ENCODE measurements at regions not wholly inside any gene's neighbourhood (a gene's known extent, or its start where the extent isn't known, plus 50 kb on each side); places are given as distances from the start of the nearest gene placed in this dataset.

DNA sequence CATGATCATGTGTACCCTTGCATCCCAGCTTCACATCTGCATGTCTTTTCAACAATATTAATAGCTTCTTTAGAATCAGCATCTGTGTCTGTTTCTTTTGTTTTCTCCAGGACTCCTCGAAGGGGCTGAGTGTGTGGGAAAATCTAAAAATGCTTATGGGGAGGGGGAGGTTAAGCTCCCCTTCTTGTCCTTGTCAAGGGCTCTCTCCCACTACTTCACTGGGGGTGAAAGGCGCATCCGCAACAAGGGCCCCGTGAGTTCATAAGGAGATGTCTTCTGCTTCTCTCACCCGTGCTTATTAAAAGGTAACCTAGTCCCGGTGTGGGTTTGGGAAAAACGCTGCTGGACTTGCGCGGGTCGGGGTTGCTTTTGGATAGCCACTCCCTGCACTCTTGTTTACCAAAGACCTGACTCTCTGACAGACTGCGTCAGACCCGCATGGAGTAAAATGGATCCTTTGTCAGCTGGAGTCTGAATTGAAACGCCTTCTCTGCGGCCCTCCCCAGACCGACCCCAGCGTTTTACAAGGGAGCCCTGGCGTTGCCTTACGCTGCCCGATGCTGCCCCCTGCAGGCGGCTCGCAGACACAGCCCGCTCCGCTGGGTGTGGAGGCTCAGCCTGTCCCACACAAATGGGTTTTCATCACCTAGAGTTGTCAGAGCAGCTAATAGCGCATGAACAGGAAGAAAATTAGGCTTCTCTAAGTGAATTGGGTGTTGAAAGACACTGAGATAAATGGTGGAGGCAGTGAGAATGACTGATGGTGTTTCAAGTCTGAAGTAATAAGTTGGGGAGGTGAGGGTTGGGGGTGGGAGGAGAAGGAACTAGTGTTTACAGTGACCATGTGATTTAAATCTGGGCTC is 53.8 kb downstream of the IER5 start:
- peaks cover 3% of the 10 kb centered on the region; the same call in 1 of the 2 replicates for H3K9me3 ChIP-seq
- DNase-seq, result peak; percentile 73
- H3K36me3 ChIP-seq, result no peaks in the 10 kb centered on the region
- H3K4me3 ChIP-seq, result no peak overlapping the region
- H3K27me3 ChIP-seq, result no peaks in the 10 kb centered on the region

DNA sequence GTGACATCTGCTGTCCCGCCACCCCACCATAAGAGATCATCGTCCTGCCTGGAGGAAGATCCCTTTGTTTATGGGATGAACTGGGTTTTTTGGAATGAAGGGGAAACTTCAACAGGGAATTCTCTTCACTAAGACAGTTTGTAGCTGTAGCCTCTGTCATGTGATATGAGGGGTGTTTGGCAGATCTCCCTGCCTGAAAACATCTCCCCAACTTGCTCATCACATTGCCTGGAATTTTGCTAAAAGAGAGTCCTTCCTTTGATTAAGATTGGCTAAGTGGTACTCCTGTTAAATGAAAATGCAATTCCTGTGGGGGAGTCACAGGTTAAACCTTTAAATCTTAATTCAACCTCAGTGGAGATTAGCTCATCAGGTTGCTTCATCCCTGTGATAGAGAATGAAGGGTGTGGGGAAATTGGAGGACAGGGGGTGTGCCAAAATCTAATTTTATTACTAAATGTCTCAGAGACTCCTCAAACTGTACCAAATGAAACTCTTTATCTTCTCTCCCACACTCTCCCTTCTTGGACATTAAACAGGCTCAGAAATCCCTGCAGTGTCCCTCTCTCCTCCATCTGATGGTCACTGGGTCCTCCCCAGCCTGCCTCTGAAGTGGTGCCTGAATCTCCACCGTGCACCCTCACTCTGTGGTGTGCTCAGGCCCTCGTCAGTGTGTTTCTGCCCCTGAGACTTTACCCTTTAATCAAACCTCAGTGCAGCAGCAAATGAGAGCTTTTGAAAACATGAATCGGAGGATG is 54.8 kb downstream of the IER5 start:
- Histone ChIP-seq H3K9me3 (peaks cover 3% of the 10 kb centered on the region; the same call in 1 of the 2 replicates), H3K36me3 (no peaks in the 10 kb centered on the region), H3K27me3 (no peaks in the 10 kb centered on the region), H3K4me3 (no peak overlapping the region)
- DNase-seq, result no peak

DNA sequence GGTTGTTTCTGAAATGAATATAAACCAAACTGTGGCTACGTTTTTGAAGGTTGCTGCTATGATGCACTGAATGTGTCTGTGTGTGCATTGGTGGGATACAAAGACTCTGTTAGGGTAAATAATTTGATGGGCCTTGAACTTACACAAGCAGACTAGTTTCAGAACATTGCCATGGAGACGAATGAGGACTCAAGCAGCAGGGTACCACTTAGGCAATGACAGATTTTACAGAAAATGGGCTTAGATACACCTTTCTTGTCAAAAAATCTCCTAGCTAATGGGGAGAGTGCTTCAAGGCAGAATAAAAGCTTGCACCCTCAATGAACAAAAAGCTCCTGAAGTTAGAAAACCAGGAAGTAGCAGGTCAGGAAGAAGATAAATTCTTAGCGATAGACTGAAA is 55.7 kb downstream of the IER5 start:
- no peaks in the 10 kb centered on the region for H3K36me3 ChIP-seq
- no peaks in the 10 kb centered on the region for H3K27me3 ChIP-seq
- H3K9me3 ChIP-seq, result peaks cover 3% of the 10 kb centered on the region; the same call in 1 of the 2 replicates
- no peak overlapping the region for H3K4me3 ChIP-seq
- DNase-seq, result no peak

DNA sequence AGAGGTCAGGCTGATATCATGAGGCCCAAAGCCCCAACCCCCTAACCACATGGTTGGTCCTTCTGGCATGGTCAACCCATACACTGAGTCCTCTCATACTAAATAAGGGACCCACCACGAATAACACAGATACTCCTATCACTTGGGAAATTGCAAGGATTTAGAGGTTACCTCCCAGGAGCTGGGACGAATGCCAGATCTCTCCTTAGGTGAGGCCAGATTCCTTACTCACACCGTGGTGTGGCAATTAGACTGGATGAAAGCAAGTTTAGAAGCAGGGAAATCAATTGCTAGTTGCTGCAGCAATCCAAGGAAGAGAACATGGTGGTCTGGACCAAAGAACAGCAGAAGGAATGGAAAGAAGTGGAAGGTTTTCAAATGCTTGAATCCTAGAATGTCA is 60.1 kb downstream of the IER5 start:
- DNase-seq, result no peak
- no peak overlapping the region for H3K4me3 ChIP-seq
- peaks cover 3% of the 10 kb centered on the region; the same call in 1 of the 2 replicates for H3K9me3 ChIP-seq

DNA sequence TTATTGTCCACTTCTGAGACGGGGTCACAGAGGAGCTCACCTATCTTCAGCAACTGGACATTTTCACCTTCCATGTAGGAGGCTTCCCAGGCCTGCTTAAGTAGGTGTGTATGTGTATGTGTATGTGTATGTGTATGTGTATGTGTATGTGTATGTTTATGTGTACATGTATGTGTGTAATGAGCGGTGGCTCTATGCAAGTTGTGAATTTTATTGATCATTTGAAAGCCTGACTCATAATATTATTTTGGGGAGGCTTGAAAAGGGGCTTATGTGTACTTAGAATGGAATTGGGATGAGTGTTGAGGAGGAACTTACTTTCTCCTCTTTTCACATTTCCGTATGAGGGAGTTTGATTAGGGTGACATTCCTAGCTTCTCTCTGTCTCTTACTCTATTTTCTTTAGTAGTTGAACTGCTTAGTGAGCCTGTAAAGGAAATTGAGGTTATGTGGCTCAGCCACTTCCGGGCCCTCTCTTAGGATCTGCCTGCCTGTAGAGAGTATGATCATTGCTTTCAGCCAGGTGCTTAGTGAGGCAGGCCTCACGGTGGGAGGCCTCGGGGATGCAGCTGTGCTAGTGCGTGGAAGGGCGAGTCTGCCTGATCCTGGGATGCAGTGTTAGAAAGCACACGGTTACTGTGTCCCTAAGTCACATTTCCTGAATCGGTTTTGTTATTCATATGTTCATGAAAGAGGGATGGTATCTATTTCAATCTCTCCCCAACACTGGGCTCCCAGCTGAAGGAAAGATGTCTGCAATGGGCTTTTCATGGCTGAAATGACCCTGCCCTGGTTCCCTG is 61.0 kb downstream of the IER5 start:
- H3K4me3 ChIP-seq, result no peak overlapping the region
- no peak for DNase-seq
- H3K9me3 ChIP-seq, result peaks cover 3% of the 10 kb centered on the region; the same call in 1 of the 2 replicates
- H3K36me3 ChIP-seq, result no peaks in the 10 kb centered on the region
- no peaks in the 10 kb centered on the region for H3K27me3 ChIP-seq

More for the DNA sequence above, 60.1 kb downstream of the IER5 start:
- H3K36me3 ChIP-seq, result no peaks in the 10 kb centered on the region
- no peaks in the 10 kb centered on the region for H3K27me3 ChIP-seq

DNA sequence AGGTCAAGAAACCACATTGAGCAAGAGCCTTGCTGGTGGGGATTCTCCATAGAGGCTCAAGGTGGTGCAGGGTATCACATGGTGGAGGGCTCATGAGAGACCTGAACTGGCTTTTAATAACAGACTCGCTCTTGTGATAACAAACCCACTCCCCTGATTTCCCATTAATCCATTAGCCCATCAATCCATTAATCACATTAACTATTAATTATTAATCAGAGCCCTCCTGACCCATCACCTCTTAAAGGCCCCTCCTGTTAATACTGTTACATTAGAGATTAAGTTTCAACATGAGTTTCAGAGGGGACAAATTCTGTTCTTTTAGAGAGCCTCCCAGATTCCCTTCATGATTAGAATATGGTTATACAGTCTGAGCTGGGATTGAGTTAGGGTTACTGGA is 61.8 kb downstream of the IER5 start:
- no peak for DNase-seq
- Histone ChIP-seq H3K9me3 (peaks cover 3% of the 10 kb centered on the region; the same call in 1 of the 2 replicates), H3K27me3 (no peaks in the 10 kb centered on the region), H3K36me3 (no peaks in the 10 kb centered on the region), H3K4me3 (no peak overlapping the region)

DNA sequence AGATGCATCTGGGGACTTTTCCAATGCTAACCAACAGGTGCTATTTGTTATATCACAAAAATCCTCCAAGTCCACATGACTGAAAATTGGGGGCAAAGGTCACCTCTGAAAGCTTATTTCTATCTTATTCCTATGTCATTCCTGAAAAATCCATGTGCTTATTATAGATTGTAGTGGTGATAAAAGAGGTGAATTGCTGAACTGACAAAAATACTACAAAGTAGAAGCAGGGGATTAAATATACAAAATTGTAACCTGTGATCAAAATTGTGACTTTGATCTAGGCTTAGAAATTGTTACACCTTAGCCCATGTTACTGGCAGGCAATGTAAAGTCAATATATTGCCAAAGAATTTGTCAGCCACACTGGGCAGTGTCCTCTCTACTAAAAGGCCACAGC is 62.3 kb downstream of the IER5 start:
- H3K4me3 ChIP-seq, result no peak overlapping the region
- no peak for DNase-seq
- H3K9me3 ChIP-seq, result peaks cover 3% of the 10 kb centered on the region; the same call in 1 of the 2 replicates
- H3K36me3 ChIP-seq, result no peaks in the 10 kb centered on the region
- H3K27me3 ChIP-seq, result no peaks in the 10 kb centered on the region

DNA sequence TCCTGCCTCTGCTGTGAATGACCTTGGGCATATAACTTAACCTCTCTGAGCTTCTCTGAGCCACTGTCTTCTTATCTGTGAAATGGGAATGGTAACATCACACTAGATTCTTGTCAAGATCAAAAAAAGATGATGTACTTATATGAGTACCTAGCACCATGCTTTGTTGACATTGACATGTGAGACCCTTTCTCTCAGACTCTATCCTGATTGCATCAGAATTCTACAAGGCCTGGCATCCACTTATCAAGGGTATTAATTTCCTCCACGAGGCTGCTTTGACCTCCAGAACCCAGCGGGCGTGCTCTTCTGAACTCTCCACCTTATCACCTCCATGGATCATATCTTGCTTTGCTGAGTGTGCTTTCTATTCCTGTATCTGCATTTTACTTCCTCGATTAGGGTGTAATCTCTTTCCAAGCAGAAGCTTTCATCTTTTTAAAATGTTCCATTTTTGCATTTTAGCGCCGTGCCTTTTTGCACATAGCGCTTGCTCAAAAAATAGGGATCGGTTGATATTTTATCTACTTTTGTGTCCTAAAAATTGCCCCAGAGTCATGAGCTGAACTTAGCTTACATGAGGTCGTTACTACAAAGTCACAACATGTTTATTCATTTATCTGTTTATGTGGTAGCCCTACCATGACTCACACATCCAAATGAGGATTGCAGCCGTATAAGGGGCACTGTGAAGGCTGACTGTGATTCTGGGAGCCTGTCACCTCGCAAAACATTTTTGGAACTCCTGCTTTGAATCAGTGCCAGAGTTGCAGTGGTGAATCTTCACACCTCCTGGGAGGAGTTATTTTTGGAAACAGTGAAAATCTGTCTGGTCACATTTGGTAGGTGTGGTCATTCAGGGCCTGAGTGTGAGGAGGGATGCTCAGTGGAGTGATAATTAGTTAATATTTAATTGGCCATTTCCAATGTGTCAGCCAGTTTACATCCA is 63.2 kb downstream of the IER5 start:
- H3K4me3 ChIP-seq, result no peak overlapping the region
- no peaks in the 10 kb centered on the region for H3K27me3 ChIP-seq
- no peaks in the 10 kb centered on the region for H3K9me3 ChIP-seq
- H3K36me3 ChIP-seq, result no peaks in the 10 kb centered on the region
- no peak for DNase-seq

DNA sequence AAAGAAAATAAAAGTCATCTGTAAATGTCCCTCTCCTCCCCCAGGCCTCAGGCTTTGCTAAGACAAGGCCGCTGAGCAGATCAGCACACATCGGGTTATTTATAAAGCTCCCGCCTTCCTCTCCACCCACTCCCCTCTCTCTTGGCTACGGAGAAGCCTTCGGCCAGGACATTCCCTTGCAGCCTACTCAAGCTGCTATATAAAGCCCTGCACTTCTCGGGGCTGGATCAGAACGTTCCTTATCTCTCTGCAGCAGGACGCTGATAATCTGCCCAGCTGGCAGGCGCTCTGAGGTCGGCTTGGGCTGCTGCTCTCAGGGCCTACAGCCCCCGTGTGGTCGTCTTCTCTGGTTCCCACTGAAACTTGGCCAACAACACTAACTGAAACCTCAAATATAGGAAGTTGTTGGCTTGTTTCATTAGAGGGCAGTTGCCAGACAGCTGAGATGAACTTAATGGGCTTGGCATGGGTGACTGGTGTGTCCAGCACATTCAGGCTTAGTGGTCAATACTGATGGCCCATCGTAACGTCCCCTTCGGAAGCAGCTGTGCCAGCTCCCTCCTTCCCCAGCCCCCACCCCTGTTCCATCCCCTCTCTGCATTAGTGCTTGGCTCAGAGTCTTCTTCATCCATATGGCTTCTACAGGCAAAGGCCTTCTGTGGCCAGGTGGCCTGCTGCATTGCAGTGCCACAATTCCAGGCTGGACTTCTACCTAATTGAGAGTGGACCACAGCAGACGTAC is 64.6 kb downstream of the IER5 start:
- DNase-seq, result peak; percentile 87
- Histone ChIP-seq H3K9me3 (no peaks in the 10 kb centered on the region), H3K36me3 (no peaks in the 10 kb centered on the region), H3K27me3 (no peaks in the 10 kb centered on the region), H3K4me3 (no peak overlapping the region)

DNA sequence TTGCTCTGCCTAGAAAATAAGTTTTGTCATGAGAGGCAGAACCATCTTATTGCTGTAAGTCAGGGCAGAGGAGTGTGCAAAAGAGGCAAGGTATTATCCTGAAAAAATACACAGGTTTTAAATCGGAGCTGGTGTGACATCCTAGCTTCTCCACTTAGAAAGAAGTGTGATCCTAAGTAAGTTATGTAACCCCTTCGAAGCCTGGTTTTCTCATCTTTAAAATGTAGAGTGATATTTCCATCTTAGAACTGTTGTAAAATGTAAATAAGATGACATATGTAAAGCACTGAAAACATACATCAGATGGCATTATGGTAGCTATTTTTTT is 65.1 kb downstream of the IER5 start:
- Histone ChIP-seq H3K9me3 (no peaks in the 10 kb centered on the region), H3K36me3 (no peaks in the 10 kb centered on the region), H3K27me3 (no peaks in the 10 kb centered on the region), H3K4me3 (no peak overlapping the region)
- no peak for DNase-seq

DNA sequence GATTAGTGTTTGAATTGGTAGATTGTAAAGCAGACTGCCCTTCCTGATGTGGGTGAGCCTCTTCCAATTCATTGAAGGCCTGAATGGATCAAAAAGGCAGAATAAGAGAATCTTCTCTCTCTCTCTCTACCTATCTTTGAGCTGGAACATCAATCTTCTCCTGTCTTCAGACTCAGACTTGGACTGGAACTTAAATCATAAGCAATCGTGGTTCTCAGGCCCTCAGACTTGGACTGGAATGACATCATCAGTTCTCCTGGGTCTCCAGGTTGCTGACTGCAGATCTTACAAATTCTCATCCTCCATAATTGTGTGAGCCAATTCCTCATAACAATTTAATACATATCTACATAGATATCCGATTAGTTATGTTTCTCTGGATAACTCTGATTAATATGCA is 66.8 kb downstream of the IER5 start:
- no peak for DNase-seq
- Histone ChIP-seq H3K4me3 (no peak overlapping the region), H3K9me3 (no peaks in the 10 kb centered on the region), H3K27me3 (no peaks in the 10 kb centered on the region), H3K36me3 (no peaks in the 10 kb centered on the region)

DNA sequence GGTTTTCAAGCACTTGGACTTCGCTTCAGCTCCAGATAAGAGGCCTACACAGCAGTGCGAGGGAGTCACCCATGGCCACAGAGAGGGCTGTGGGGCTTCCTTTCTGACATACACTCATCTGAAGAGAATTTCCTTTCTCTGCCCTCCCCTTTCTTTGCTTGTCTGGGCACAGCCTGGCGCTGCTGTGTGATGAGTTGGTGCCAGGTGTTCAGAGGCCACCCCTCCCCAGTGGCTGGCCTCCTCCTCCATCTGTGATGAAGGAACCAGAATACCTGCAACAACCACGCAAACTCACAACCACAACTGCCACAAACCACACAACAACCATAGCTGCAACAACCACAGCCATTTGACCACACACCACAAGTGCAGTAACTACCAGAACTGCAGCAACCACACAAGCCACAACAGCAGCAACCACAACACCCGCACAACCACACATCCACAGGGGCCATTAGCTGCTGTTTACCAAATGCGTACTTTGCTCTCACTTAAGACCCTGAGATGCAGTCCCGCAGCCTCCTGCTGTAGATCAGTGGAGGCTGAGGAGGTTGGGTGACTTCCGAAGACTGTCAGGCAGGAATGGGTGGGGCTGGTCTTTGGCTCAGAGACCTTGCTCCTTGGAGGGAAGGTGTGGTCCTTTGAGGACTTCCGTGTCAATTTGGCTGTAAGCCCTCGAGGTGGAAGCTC is 71.1 kb downstream of the IER5 start:
- H3K36me3 ChIP-seq, result no peaks in the 10 kb centered on the region
- no peaks in the 10 kb centered on the region for H3K27me3 ChIP-seq
- no peak overlapping the region for H3K4me3 ChIP-seq
- peaks cover 15% of the 10 kb centered on the region for H3K9me3 ChIP-seq
- DNase-seq, result peak; percentile 52

DNA sequence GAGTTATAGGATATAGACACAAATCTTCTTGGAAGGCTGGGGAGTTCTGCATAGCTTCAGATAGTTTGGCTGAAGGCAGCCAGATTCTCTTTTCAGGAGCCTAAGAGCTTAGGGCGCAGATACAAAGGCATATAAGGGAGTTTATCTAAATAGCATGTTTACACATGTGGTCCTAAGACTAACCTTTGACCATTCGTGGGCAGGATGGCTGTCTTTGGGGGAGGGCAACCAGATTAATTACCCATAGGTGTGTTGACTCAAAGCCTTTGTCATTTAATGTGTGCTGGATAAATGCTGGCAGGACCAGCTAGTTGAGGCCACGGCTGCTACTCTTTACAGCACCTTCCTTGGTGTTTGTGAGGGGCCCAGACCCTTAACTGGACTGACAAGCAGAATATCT is 71.8 kb downstream of the IER5 start:
- no peaks in the 10 kb centered on the region for H3K27me3 ChIP-seq
- DNase-seq, result no peak
- H3K4me3 ChIP-seq, result no peak overlapping the region
- no peaks in the 10 kb centered on the region for H3K36me3 ChIP-seq
- peaks cover 16% of the 10 kb centered on the region for H3K9me3 ChIP-seq

DNA sequence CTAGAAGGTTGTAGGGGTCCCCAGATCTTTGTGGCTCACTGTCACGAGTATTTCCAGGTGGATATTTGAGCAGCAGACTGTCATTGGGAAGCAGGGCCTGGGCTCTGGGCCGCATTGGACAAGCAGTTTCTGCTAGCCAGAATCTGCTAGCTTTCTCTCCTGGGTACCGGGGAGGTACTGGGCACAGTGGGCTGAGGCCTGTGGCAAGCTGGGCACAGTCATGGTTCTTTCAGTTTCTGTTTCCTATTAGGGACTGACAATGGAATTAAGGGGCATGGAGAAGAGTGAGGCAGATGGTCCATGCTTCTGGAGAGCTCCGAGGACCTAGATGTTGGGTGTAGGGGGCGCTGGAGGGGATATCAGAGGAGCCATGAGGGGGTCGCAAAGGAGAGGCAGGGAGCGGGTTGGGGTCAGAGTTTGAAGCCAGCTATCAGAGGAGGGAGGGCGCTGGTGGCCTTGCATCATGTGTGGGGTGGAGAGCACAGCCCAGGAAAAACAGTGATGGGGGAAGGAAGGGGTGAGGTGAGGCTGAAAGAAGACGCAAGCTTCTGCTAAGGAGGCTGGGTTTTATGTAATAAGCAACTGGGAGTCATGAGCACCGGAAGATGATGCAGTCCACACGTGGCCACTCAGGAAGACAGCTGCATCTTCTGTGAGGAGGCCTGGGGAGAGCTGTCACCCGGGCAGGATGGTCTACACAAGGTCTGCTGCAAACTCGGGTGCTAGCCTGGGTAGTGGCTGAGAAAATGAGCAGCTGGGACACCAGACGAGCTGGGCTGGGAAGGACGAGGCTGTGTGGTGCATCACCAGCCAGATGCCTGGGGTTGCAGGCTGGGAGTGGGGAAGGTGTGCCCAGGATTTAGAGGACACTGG is 72.7 kb downstream of the IER5 start:
- Histone ChIP-seq H3K27me3 (no peaks in the 10 kb centered on the region), H3K36me3 (no peaks in the 10 kb centered on the region), H3K9me3 (peaks cover 16% of the 10 kb centered on the region), H3K4me3 (no peak overlapping the region)
- no peak for DNase-seq

Measured in MG63 (cell line).